Right atrium auricular region (tissue), 2 donors: ENCODE measurements at regions not wholly inside any gene's neighbourhood (a gene's known extent, or its start where the extent isn't known, plus 50 kb on each side); places are given as distances from the start of the nearest gene placed in this dataset.

Source experiments
- DNase-seq: peaks from one replicate; pipeline ENCODE4 v3.0.0-alpha.2; 2019; ENCODE audit warnings: low spot score
- H3K27ac ChIP-seq, 2 donors: fragments of 200-600 bp; sonication (generic); 1 replicate in 1 of 2; 2 replicates in 1 of 2; pipeline ENCODE4 v1.5.1; 2016 to 2019
- H3K27me3 ChIP-seq, 2 donors: fragments of 200-600 bp; sonication (generic); one replicate each; pipeline versions ENCODE4 v1.5.1 to v1.6.0; 2017 to 2019
- H3K36me3 ChIP-seq: fragments of 200-600 bp; sonication (generic); one replicate; pipeline ENCODE4 v1.5.1; 2016
- H3K4me1 ChIP-seq, 2 donors: fragments of 200-600 bp; sonication (generic); one replicate each; pipeline versions ENCODE4 v1.5.1 to v1.6.0; 2017 to 2019
- H3K4me3 ChIP-seq, 2 donors: fragments of 200-600 bp; sonication (generic); 1 replicate in 1 of 2; 2 replicates in 1 of 2; pipeline ENCODE4 v1.5.1; 2017 to 2019; ENCODE audit warnings: mild to moderate bottlenecking in 1 of 2, moderate library complexity in 1 of 2
- H3K9me3 ChIP-seq, 2 donors: fragments of 200-600 bp; sonication (generic); one replicate each; pipeline ENCODE4 v1.5.1; 2019
- TF ChIP-seq, protein P1 (sequence below), 2 donors: fragments of 200-600 bp; sonication (generic); IDR thresholded peaks; one replicate each; pipeline ENCODE4 v1.5.1; 2019; ENCODE audit warnings: antibody characterized with exemption in 2 of 2

DNA sequence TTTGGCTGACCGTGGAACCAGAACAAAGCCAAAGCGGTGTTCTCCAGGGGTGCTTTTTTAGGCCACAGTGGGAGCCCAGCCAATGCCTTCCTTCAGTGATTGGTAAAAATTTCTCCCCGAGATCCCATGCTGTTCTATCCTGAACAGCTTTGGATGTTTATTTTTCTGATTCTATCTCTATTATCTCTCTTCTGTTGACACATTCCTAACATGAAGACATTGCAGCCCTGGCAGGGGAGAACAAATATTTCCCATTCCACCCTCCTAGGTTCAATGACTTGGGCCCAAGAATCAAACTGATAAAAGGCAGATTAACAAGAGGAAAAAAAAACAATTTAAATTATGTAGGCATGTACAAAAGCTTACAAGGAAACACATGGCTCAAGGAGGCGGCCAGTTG lies 162.7 kb downstream of the PFKFB3 start:
- TF ChIP-seq, protein P1, sequence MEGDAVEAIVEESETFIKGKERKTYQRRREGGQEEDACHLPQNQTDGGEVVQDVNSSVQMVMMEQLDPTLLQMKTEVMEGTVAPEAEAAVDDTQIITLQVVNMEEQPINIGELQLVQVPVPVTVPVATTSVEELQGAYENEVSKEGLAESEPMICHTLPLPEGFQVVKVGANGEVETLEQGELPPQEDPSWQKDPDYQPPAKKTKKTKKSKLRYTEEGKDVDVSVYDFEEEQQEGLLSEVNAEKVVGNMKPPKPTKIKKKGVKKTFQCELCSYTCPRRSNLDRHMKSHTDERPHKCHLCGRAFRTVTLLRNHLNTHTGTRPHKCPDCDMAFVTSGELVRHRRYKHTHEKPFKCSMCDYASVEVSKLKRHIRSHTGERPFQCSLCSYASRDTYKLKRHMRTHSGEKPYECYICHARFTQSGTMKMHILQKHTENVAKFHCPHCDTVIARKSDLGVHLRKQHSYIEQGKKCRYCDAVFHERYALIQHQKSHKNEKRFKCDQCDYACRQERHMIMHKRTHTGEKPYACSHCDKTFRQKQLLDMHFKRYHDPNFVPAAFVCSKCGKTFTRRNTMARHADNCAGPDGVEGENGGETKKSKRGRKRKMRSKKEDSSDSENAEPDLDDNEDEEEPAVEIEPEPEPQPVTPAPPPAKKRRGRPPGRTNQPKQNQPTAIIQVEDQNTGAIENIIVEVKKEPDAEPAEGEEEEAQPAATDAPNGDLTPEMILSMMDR (IDR thresholded peaks at IDR 0.05): no peak
- Histone ChIP-seq H3K27me3 (no peaks in the 10 kb centered on the region), H3K9me3 (peaks cover 0 to 13% of the 10 kb centered on the region in 2 donors), H3K27ac (no peak overlapping the region), H3K4me3 (no peak overlapping the region), H3K4me1 (peaks cover 0 to 4% of the 10 kb centered on the region in 2 donors), H3K36me3 (no peaks in the 10 kb centered on the region)
- no peak for DNase-seq
